ENCODE measurements at regions not wholly inside any gene's neighbourhood (a gene's known extent, or its start where the extent isn't known, plus 50 kb on each side); places are given as distances from the start of the nearest gene placed in this dataset.

- no peak overlapping the region for H2AFZ ChIP-seq (ENCODE audit: low read depth)
- no peaks in the 10 kb centered on the region for H4K20me1 ChIP-seq (ENCODE audit: insufficient read depth)
- H3K27ac ChIP-seq: no peak overlapping the region
- no peak overlapping the region for H3K9ac ChIP-seq
- H3K4me3 ChIP-seq (IDR thresholded peaks at IDR 0.05; ENCODE audit: insufficient read depth, low read depth, low read length): no peak overlapping the region
- H3K36me3 ChIP-seq (ENCODE audit: insufficient read depth): no peaks in the 10 kb centered on the region
- TF ChIP-seq, protein P1, sequence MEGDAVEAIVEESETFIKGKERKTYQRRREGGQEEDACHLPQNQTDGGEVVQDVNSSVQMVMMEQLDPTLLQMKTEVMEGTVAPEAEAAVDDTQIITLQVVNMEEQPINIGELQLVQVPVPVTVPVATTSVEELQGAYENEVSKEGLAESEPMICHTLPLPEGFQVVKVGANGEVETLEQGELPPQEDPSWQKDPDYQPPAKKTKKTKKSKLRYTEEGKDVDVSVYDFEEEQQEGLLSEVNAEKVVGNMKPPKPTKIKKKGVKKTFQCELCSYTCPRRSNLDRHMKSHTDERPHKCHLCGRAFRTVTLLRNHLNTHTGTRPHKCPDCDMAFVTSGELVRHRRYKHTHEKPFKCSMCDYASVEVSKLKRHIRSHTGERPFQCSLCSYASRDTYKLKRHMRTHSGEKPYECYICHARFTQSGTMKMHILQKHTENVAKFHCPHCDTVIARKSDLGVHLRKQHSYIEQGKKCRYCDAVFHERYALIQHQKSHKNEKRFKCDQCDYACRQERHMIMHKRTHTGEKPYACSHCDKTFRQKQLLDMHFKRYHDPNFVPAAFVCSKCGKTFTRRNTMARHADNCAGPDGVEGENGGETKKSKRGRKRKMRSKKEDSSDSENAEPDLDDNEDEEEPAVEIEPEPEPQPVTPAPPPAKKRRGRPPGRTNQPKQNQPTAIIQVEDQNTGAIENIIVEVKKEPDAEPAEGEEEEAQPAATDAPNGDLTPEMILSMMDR (conservative IDR thresholded peaks at IDR 0.05; ENCODE audit: low read depth, low read length): no peak
- no peaks in the 10 kb centered on the region for H3K4me1 ChIP-seq (ENCODE audit: low read depth, poor library complexity, severe bottlenecking)
- no peak overlapping the region for H3K4me2 ChIP-seq
- H3K27me3 ChIP-seq (ENCODE audit: insufficient read depth, low read depth): no peaks in the 10 kb centered on the region
- no peaks in the 10 kb centered on the region for H3K79me2 ChIP-seq (ENCODE audit: insufficient read depth, low read depth)
Observed at GRCh38 chrX:9221781-9222180, 187.9 kb upstream of the FAM9B start.

GRCh38 chrX:9222299-9222698, 188.4 kb upstream of the FAM9B start:
- Histone ChIP-seq H3K4me2 (no peak overlapping the region), H4K20me1 (ENCODE audit: insufficient read depth) (no peaks in the 10 kb centered on the region), H3K79me2 (ENCODE audit: insufficient read depth, low read depth) (no peaks in the 10 kb centered on the region), H3K9ac (no peak overlapping the region), H3K4me1 (ENCODE audit: low read depth, poor library complexity, severe bottlenecking) (no peaks in the 10 kb centered on the region), H3K36me3 (ENCODE audit: insufficient read depth) (no peaks in the 10 kb centered on the region), H3K4me3 (IDR thresholded peaks at IDR 0.05; ENCODE audit: insufficient read depth, low read depth, low read length) (no peak overlapping the region), H3K27me3 (ENCODE audit: insufficient read depth, low read depth) (no peaks in the 10 kb centered on the region), H2AFZ (ENCODE audit: low read depth) (no peak overlapping the region), H3K27ac (no peak overlapping the region)
- TF ChIP-seq, protein P1 (conservative IDR thresholded peaks at IDR 0.05; ENCODE audit: low read depth, low read length): no peak

- Histone ChIP-seq H3K27ac (no peak overlapping the region), H2AFZ (ENCODE audit: low read depth) (no peak overlapping the region), H3K4me3 (IDR thresholded peaks at IDR 0.05; ENCODE audit: insufficient read depth, low read depth, low read length) (no peak overlapping the region), H3K27me3 (ENCODE audit: insufficient read depth, low read depth) (no peaks in the 10 kb centered on the region), H3K79me2 (ENCODE audit: insufficient read depth, low read depth) (no peaks in the 10 kb centered on the region), H3K36me3 (ENCODE audit: insufficient read depth) (no peaks in the 10 kb centered on the region), H4K20me1 (ENCODE audit: insufficient read depth) (no peaks in the 10 kb centered on the region), H3K9ac (no peak overlapping the region), H3K4me2 (no peak overlapping the region), H3K4me1 (ENCODE audit: low read depth, poor library complexity, severe bottlenecking) (no peaks in the 10 kb centered on the region)
- TF ChIP-seq, protein P1 (conservative IDR thresholded peaks at IDR 0.05; ENCODE audit: low read depth, low read length): no peak
Observed at GRCh38 chrX:9227276-9227675, 193.3 kb upstream of the FAM9B start.

DNA sequence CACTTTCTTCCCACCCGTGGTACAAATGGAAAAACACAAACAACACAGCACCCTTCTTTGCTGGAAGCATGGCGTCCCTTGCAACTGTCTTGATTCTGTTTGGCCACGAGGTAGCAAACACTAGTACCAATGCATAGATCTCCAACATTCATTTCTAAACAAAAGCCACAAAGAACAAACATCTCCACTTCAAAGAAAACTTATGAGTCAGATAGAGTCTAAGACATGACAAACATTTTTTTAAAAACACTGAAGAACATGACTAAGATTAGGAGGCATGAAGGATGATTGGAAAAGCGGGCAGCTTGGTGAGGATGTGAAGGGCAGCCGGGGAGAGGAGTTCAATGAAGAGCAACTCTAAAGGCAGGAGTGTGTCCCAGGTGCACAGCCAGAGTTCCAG, 197.6 kb upstream of the FAM9B start:
- H3K9ac ChIP-seq: no peak overlapping the region
- no peaks in the 10 kb centered on the region for H3K4me1 ChIP-seq (ENCODE audit: low read depth, poor library complexity, severe bottlenecking)
- no peak overlapping the region for H3K27ac ChIP-seq
- H3K27me3 ChIP-seq (ENCODE audit: insufficient read depth, low read depth): no peaks in the 10 kb centered on the region
- no peak overlapping the region for H3K4me3 ChIP-seq (IDR thresholded peaks at IDR 0.05; ENCODE audit: insufficient read depth, low read depth, low read length)
- H4K20me1 ChIP-seq (ENCODE audit: insufficient read depth): no peaks in the 10 kb centered on the region
- H3K79me2 ChIP-seq (ENCODE audit: insufficient read depth, low read depth): no peaks in the 10 kb centered on the region
- no peak overlapping the region for H2AFZ ChIP-seq (ENCODE audit: low read depth)
- TF ChIP-seq, protein P1 (conservative IDR thresholded peaks at IDR 0.05; ENCODE audit: low read depth, low read length): no peak
- H3K4me2 ChIP-seq: no peak overlapping the region
- no peaks in the 10 kb centered on the region for H3K36me3 ChIP-seq (ENCODE audit: insufficient read depth)
